Fibroblast of pulmonary artery (primary cell): ENCODE measurements at regions not wholly inside any gene's neighbourhood (a gene's known extent, or its start where the extent isn't known, plus 50 kb on each side); places are given as distances from the start of the nearest gene placed in this dataset.
A peak's percentile ranks its signal among the peaks of the same experiment; 100 is the strongest.

ENCODE experiments used
- DNase-seq: peaks from one replicate; pipeline ENCODE4 v3.0.0-alpha.2; 2010; ENCODE audit warnings: low read depth
- H3K4me3 ChIP-seq: replicated peaks from 2 replicates; pipeline ENCODE4 v1.5.1; 2011; ENCODE audit warnings: low read depth, mild to moderate bottlenecking, control low read depth, low read length, moderate library complexity
- TF ChIP-seq, protein P1 (sequence below): IDR thresholded peaks from 2 replicates; pipeline ENCODE4 v1.5.1; 2011; ENCODE audit warnings: mild to moderate bottlenecking, control low read depth, low read length, inconsistent platforms; ENCODE audit errors: missing control alignments

DNA sequence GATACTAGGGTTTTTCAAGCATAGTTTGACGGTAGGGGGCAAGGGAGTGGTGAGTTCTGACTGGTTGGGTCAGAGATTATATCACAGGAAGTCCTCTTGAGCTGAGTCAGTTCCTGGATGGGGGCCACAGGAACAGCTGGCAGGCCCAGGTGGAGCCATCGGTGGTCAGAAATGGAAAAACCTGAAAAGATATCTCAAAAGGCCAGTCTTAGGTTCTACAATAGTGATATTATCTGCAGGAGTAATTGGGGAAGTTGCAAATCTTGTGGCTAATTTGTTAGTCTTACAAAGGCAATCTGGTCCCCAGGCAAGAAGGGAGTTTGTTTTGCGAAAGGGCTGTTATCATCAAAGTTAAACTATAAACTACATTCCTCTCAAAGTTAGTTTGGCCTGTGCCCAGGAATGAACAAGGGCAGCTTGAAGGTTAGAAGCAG is 159.3 kb downstream of the PTCHD1 start:
- H3K4me3 ChIP-seq, result no peak overlapping the region
- DNase-seq, result peak; percentile 11
- TF ChIP-seq, protein P1, sequence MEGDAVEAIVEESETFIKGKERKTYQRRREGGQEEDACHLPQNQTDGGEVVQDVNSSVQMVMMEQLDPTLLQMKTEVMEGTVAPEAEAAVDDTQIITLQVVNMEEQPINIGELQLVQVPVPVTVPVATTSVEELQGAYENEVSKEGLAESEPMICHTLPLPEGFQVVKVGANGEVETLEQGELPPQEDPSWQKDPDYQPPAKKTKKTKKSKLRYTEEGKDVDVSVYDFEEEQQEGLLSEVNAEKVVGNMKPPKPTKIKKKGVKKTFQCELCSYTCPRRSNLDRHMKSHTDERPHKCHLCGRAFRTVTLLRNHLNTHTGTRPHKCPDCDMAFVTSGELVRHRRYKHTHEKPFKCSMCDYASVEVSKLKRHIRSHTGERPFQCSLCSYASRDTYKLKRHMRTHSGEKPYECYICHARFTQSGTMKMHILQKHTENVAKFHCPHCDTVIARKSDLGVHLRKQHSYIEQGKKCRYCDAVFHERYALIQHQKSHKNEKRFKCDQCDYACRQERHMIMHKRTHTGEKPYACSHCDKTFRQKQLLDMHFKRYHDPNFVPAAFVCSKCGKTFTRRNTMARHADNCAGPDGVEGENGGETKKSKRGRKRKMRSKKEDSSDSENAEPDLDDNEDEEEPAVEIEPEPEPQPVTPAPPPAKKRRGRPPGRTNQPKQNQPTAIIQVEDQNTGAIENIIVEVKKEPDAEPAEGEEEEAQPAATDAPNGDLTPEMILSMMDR, result no peak

GRCh38 chrX:23494741-23495140 is 160.1 kb downstream of the PTCHD1 start:
- TF ChIP-seq, protein P1, result no peak

GRCh38 chrX:23497919-23498318 is 163.3 kb downstream of the PTCHD1 start:
- H3K4me3 ChIP-seq, result no peak overlapping the region
- TF ChIP-seq, protein P1, result no peak
- no peak for DNase-seq

More at GRCh38 chrX:23494741-23495140, 160.1 kb downstream of the PTCHD1 start:
- no peak for DNase-seq
- no peak overlapping the region for H3K4me3 ChIP-seq

DNA sequence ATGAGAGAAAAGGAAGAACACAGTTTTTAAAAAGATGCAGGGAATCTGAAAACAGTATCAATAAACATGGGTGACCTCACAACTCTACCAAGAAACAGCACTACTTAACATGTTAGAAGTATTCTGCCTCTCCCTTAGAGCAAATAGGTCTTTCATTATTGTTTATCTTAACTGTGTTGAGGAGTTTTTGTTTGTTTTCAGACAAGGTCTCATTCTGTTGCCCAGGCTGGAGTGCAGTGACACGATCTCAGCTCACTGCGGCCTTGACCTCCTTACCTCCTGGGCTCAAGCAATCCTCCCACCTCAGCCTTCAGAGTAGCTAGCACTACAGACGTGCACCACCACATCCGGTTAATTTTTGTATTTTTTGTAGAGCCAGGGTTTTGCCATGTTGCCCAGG is 165.3 kb upstream of the PRDX4 start:
- no peak overlapping the region for H3K4me3 ChIP-seq
- no peak for DNase-seq

GRCh38 chrX:23503835-23504539 is 163.3 kb upstream of the PRDX4 start:
- DNase-seq, result peak; percentile 73
- TF ChIP-seq, protein P1, result no peak
- no peak overlapping the region for H3K4me3 ChIP-seq

More for the DNA sequence above, 165.3 kb upstream of the PRDX4 start:
- TF ChIP-seq, protein P1, result no peak

GRCh38 chrX:23504540-23504884 is 162.8 kb upstream of the PRDX4 start:
- H3K4me3 ChIP-seq, result no peak overlapping the region

More at GRCh38 chrX:23504540-23504884, 162.8 kb upstream of the PRDX4 start:
- TF ChIP-seq, protein P1, result no peak
- DNase-seq, result no peak
